NB4 (cell line): ENCODE measurements at regions not wholly inside any gene's neighbourhood (a gene's known extent, or its start where the extent isn't known, plus 50 kb on each side); places are given as distances from the start of the nearest gene placed in this dataset.

Source experiments
- CTCF ChIP-seq: IDR thresholded peaks from one replicate; pipeline ENCODE4 v1.5.1; 2012; ENCODE audit warnings: low read depth, low read length
- POLR2A ChIP-seq: IDR thresholded peaks from 2 replicates; pipeline ENCODE4 v1.6.1; 2011; ENCODE audit warnings: mild to moderate bottlenecking; ENCODE audit not compliant: insufficient read length; ENCODE audit errors: extremely low read depth

GRCh38 chr16:80324371-80324770, 216.4 kb upstream of the DYNLRB2 start:
- TF ChIP-seq CTCF (no peak), POLR2A (no peak)
